22Rv1 (cell line): ENCODE measurements at regions not wholly inside any gene's neighbourhood (a gene's known extent, or its start where the extent isn't known, plus 50 kb on each side); places are given as distances from the start of the nearest gene placed in this dataset.

Experiments
- CTCF ChIP-seq: fragments of 450-650 bp; IDR thresholded peaks from 2 replicates; pipeline ENCODE4 v1.5.1; 2017; ENCODE audit warnings: mild to moderate bottlenecking
- ZFX ChIP-seq: fragments of 450-650 bp; IDR thresholded peaks from 2 replicates; pipeline ENCODE4 v1.6.1; 2017; ENCODE audit warnings: antibody characterized with exemption, borderline replicate concordance

- TF ChIP-seq CTCF (no peak), ZFX (no peak)
These were observed 183.6 kb downstream of the ABHD5 start for GRCh38 chr3:43874290-43874689.
